HG03280 (cell line): ENCODE measurements at regions not wholly inside any gene's neighbourhood (a gene's known extent, or its start where the extent isn't known, plus 50 kb on each side); places are given as distances from the start of the nearest gene placed in this dataset.
A peak's percentile ranks its signal among the peaks of the same experiment; 100 is the strongest.

Experiments
- ATAC-seq: cut with Tn5 transposase; IDR thresholded peaks from one replicate; pipeline ENCODE4 v1.9.1; 2021; ENCODE audit warnings: mild to moderate bottlenecking, moderate library complexity; ENCODE audit not compliant: unreplicated experiment

- no peak for ATAC-seq
Observed at GRCh38 chr3:106251160-106251892, 382.5 kb upstream of the CBLB start.

- ATAC-seq = peak; percentile 92
Observed at GRCh38 chr3:106255870-106256248, 387.0 kb upstream of the CBLB start.

- peak; percentile 39 for ATAC-seq
Observed at GRCh38 chr3:106256249-106256957, 387.6 kb upstream of the CBLB start.

- ATAC-seq = no peak
Observed at GRCh38 chr3:106257172-106257571, 388.4 kb upstream of the CBLB start.

- no peak for ATAC-seq
Observed at GRCh38 chr3:106261396-106261795, 392.6 kb upstream of the CBLB start.

- no peak for ATAC-seq
Observed at GRCh38 chr3:106261915-106262683, 393.3 kb upstream of the CBLB start.

- no peak for ATAC-seq
Observed at GRCh38 chr3:106263011-106263410, 394.2 kb upstream of the CBLB start.

- no peak for ATAC-seq
Observed at GRCh38 chr3:106263546-106263945, 394.7 kb upstream of the CBLB start.

GRCh38 chr3:106265704-106266103 is 396.9 kb upstream of the CBLB start:
- ATAC-seq = no peak

- no peak for ATAC-seq
Observed at GRCh38 chr3:106268696-106269095, 399.9 kb upstream of the CBLB start.

GRCh38 chr3:106272302-106272701 is 403.5 kb upstream of the CBLB start:
- ATAC-seq = no peak

- no peak for ATAC-seq
Observed at GRCh38 chr3:106275592-106275991, 406.8 kb upstream of the CBLB start.

GRCh38 chr3:106276151-106276550 is 407.3 kb upstream of the CBLB start:
- ATAC-seq = no peak

- no peak for ATAC-seq
Observed at GRCh38 chr3:106276755-106277612, 408.2 kb upstream of the CBLB start.

- ATAC-seq = no peak
Observed at GRCh38 chr3:106277731-106278130, 408.9 kb upstream of the CBLB start.

GRCh38 chr3:106281221-106281620 is 412.4 kb upstream of the CBLB start:
- ATAC-seq = no peak

GRCh38 chr3:106282943-106283342 is 414.1 kb upstream of the CBLB start:
- no peak for ATAC-seq

- ATAC-seq = no peak
Observed at GRCh38 chr3:106288781-106289180, 420.0 kb upstream of the CBLB start.

- no peak for ATAC-seq
Observed at GRCh38 chr3:106290304-106290997, 421.6 kb upstream of the CBLB start.

GRCh38 chr3:106293161-106293560 is 424.3 kb upstream of the CBLB start:
- no peak for ATAC-seq
